SHP77 treated with DMSO at 0.1 percent for 48 hours (cell line): ENCODE measurements at regions not wholly inside any gene's neighbourhood (a gene's known extent, or its start where the extent isn't known, plus 50 kb on each side); places are given as distances from the start of the nearest gene placed in this dataset.
"Not testable (repeated sequence)": the region's sequence is repeated elsewhere in the genome, so short reads cannot be mapped to it uniquely, and the experiment has no call there.

ENCODE experiments used
- DNase-seq: peaks from one replicate; lab custom pipeline; 2025; lab: John Stamatoyannopoulos, UW

DNA sequence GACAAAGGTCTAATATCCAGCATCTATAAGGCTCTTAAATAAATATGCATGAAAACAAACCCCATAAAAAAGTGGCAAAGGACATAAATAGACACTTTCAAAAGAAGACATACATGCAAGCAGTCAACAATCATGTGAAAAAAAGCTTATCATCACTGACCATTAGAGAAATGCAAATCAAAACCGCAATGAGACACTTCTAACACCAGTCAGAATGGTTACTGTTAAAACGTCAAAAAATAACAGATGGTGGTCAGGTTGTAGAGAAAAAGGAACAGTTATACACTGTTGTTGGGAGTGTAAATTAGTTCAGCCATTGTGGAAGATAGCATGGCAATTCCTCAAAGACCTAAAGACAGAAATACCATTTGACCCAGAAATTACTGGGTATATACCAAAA is 440.7 kb upstream of the KCNMB2 start:
- no peak for DNase-seq

- DNase-seq, result no peak
These were observed 439.3 kb upstream of the KCNMB2 start for GRCh38 chr3:178096955-178097354.

GRCh38 chr3:178097576-178097975 is 438.7 kb upstream of the KCNMB2 start:
- DNase-seq, result no peak

- no peak for DNase-seq
These were observed 437.0 kb upstream of the KCNMB2 start for GRCh38 chr3:178099274-178099673.

DNA sequence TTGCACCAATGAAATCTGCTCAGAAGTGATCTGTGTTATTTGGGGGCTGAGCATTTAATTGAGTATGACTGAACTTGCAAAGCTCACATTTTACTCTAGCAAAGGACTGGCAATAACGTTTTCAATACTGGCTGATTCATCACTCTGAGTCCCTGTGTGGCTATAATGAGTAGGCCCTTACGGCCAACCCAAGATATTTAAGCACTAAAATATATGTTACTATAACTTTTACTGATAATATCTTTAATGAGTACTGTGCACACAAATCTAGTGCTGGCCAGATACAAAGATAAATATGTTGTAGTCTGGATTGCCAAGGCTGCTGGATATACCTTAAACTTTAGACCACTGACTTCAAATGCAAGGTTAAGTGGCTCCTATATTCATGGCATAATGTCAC is 436.4 kb upstream of the KCNMB2 start:
- no peak for DNase-seq

- DNase-seq, result no peak
These were observed 435.3 kb upstream of the KCNMB2 start for GRCh38 chr3:178100908-178101307.

DNA sequence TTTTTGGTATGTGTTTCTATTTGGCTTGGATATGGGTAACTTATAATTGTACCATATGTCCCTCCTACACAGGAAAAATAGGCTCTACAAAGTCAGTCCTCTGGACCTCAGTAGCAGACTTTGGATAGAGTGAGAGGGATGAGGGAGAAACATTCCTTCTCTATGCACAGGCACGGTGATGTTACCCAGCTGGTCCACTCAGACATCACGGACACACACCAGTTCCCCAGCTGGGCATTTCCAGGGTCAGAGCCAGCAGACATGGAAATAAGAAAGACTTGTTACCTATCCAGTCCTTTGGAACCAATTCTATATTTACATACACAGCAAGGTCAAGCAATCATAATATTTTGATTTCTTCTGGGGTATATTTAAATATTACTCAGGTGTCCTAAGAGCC is 433.1 kb upstream of the KCNMB2 start:
- no peak for DNase-seq

GRCh38 chr3:178107804-178108203 is 428.4 kb upstream of the KCNMB2 start:
- no peak for DNase-seq

GRCh38 chr3:178109691-178110090 is 426.5 kb upstream of the KCNMB2 start:
- DNase-seq, result no peak

DNA sequence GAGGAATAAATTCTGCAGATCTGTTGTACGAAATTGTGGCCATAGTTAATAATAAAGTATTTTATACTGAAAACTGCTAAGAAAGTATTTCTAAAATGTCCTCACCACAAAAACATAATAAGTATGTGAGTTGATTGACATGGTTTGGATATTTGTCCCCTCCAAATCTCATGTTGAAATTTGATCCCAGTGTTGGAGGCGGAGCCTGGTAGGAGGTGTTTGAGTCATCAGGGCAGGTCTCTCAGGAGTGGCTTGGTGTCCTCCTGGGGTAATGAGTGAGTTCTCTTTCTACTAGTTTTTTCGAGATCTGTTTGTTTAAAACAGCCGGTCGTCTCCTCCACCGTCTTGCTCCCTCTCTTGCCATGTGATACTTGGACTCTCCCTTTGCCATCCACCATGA is 424.1 kb upstream of the KCNMB2 start:
- no peak for DNase-seq

DNA sequence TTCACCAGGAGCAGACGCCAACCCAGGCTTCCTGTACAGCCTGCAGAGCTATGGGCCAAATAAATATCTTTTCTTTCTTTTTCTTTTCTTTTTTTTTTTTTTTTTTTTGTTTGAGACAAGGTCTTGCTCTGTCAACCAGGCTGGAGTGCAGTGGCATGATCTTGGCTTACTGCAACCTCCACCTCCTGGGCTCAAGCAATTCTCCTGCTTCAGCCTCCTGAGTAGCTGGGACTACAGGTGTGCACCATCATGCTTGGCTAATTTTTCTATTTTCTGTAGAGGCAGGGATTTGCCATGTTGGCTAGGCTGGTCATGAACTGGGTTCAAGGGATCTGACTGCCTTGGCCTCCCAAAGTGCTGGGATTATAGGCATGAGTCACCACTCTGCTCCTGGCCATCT is 423.7 kb upstream of the KCNMB2 start:
- not testable (repeated sequence) for DNase-seq

DNA sequence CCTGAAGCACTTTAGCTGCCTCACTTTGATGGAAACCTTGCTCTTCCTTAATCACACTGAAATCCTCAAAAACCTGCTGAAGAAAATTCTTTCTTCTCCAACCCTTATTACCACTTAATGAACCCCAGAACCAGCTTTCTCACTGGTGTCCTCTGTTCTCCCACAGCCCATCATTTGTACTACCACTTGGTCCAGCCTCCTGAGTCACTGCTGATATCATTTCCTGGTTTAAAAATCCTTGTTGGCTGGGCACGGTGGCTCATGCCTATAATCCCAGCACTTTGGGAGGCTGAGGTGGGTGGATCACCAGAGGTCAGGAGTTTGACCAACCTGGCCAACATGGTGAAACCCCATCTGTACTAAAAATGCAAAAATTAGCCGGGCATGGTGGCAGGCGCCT is 418.6 kb upstream of the KCNMB2 start:
- no peak for DNase-seq

- not testable (repeated sequence) for DNase-seq
These were observed 416.5 kb upstream of the KCNMB2 start for GRCh38 chr3:178119608-178120295.

- DNase-seq, result no peak
These were observed 415.9 kb upstream of the KCNMB2 start for GRCh38 chr3:178120367-178120766.

- DNase-seq, result no peak
These were observed 409.6 kb upstream of the KCNMB2 start for GRCh38 chr3:178126686-178127085.

- DNase-seq, result no peak
These were observed 409.0 kb upstream of the KCNMB2 start for GRCh38 chr3:178127221-178127620.

- DNase-seq, result no peak
These were observed 407.1 kb upstream of the KCNMB2 start for GRCh38 chr3:178129109-178129508.

DNA sequence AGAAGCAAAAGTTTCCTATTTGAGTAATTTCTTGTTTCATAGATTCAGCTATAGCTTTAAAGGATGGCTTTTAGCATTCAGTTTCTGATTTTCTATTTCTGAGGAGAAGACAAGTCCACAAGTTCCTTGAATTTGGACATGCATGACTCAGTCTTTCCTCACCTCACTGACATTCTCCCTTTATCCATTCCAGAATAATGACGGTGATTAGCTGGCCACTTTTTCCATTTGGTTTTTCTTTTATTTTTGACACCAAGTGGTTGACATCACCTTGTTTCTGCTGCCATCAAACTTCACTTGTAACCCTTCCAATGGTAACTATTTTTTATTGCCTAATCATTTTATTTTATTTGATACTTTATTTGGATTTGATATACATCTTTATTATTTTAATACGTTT is 404.4 kb upstream of the KCNMB2 start:
- DNase-seq, result no peak

DNA sequence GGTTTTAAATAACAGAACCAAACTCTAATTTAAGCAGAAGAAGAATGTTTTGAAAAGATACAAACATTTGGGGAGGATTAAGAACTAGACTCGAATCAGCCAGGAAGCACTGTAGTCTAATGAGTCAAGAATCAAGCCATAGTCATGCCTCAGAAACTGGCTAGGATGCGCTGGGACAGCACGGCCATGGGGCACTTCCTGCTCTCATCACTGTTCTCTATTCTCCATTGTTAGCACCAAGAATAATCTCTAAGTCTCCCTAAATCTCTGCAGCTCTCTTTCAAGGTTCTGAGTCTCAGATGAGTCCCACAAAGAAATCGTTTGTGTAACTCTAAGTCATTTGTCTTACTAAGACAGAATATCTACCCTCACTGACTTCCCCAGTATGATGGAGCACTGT is 399.0 kb upstream of the KCNMB2 start:
- DNase-seq, result no peak

GRCh38 chr3:178137831-178138230 is 398.4 kb upstream of the KCNMB2 start:
- DNase-seq, result no peak

DNA sequence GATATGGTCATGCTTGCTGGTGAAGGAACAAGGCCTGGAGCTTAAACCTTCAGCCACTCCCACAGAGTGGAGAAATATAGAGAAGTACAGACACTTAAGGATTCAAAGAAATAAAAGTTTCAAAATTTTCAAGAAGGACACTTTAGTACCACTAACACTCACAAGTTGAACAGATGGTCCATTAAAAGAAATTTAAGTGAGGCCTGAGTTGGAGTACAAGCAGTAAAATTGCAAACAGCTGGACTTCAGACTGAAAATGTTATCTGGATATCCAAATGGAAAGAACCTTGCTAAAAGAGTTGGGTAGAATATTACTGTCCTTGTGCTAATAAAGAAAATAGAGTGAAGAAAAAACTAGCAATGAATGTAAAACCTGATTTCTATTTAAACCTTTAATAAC is 397.1 kb upstream of the KCNMB2 start:
- no peak for DNase-seq

DNA sequence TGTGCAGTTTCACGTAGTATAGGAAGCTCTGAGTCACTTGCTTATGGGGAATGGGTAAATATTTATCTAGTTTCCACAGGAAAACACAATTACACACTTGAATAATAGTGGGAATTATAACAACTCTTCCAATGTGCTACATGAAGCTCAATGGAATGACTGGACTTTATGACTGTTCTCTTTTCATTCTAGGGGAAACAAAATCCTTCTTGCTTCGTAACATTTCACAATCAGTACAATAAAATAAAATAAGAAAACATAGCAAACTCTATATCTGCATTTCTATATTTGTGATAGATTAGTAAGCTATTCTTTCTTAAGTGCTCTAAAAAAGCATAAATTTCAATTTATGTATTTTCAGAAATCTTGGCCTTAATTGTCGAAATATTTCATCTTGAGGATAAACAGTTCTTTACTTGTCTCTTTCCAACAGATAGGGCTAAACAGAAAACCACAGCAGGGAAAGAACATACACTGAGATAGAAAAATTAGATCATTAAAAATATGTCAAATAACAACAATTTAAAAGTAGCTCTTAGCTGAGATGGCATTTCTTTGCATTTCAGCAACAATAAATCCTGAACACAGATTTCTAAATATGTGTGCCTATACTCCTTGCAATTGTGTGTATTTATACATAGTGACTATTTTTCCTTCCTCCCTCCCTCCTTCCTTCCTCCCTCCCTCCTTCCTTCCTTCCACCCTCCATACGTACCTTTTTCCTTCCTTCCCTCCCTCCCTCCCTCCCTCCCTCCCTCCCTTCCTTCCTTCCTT is 395.5 kb upstream of the KCNMB2 start:
- DNase-seq, result no peak

- DNase-seq, result not testable (repeated sequence)
These were observed 394.9 kb upstream of the KCNMB2 start for GRCh38 chr3:178141305-178141684.

GRCh38 chr3:178146406-178146831 is 389.8 kb upstream of the KCNMB2 start:
- no peak for DNase-seq
